Calu3 (cell line): ENCODE measurements at regions not wholly inside any gene's neighbourhood (a gene's known extent, or its start where the extent isn't known, plus 50 kb on each side); places are given as distances from the start of the nearest gene placed in this dataset.

Source experiments
- BruUV-seq: library from RNA; stranded (reverse); fragments of 400-500 nt; replicated peaks from 2 replicates; lab custom pipeline; 2021; lab: Mats Ljungman, UMichigan
- CTCF ChIA-PET: fragments of 300-600 bp; sonication (Branson Sonifier 250); formaldehyde crosslinking; loops from one replicate; lab custom pipeline; 2022; ENCODE audit warnings: antibody characterized with exemption; lab: Charles Lee
- DNase-seq: peaks from one replicate; pipeline ENCODE4 v3.0.0; 2022
- H3K27ac Mint-ChIP-seq: one replicate; pipeline ENCODE4 v1.8.0; 2022; ENCODE audit warnings: mixed read lengths; ENCODE audit not compliant: unreplicated experiment
- H3K27me3 Mint-ChIP-seq: one replicate; pipeline ENCODE4 v1.8.0; 2022; ENCODE audit warnings: mixed read lengths; ENCODE audit not compliant: unreplicated experiment
- H3K36me3 Mint-ChIP-seq: one replicate; pipeline ENCODE4 v1.8.0; 2022; ENCODE audit warnings: mild to moderate bottlenecking, moderate library complexity, mixed read lengths; ENCODE audit not compliant: insufficient read depth, unreplicated experiment
- H3K4me1 Mint-ChIP-seq: one replicate; pipeline ENCODE4 v1.8.0; 2022; ENCODE audit warnings: mild to moderate bottlenecking, low read depth, mixed read lengths; ENCODE audit not compliant: unreplicated experiment
- H3K4me3 Mint-ChIP-seq: one replicate; pipeline ENCODE4 v1.8.0; 2022; ENCODE audit warnings: mild to moderate bottlenecking, low read depth, moderate library complexity, mixed read lengths; ENCODE audit not compliant: unreplicated experiment
- H3K9me3 Mint-ChIP-seq: one replicate; pipeline ENCODE4 v1.8.0; 2022; ENCODE audit warnings: low read depth, mixed read lengths; ENCODE audit not compliant: unreplicated experiment
- CTCF ChIP-seq: fragments of 200-600 bp; IDR thresholded peaks from one replicate; pipeline ENCODE4 v1.8.0; 2022; ENCODE audit warnings: antibody characterized with exemption; ENCODE audit not compliant: unreplicated experiment
- intact Hi-C: fragments of 100-400 bp; cut with micrococcal nuclease; formaldehyde crosslinking; loops from one replicate; pipeline ENCODE4 v1.10.0; 2022; ENCODE audit not compliant: unreplicated experiment

- intact Hi-C loops, result no loop called here
- BruUV-seq, result no TSS peak
- CTCF ChIA-PET, result no interaction called here
- Mint-ChIP-seq H3K4me1 (no peaks in the 10 kb centered on the region), H3K27me3 (no peaks in the 10 kb centered on the region), H3K4me3 (no peak overlapping the region), H3K36me3 (no peaks in the 10 kb centered on the region), H3K9me3 (peaks cover 1% of the 10 kb centered on the region), H3K27ac (no peak overlapping the region)
- no peak for TF ChIP-seq CTCF
- no peak for DNase-seq
These were observed 242.1 kb downstream of the ZIC1 start for GRCh38 chr3:147651107-147651778.

DNA sequence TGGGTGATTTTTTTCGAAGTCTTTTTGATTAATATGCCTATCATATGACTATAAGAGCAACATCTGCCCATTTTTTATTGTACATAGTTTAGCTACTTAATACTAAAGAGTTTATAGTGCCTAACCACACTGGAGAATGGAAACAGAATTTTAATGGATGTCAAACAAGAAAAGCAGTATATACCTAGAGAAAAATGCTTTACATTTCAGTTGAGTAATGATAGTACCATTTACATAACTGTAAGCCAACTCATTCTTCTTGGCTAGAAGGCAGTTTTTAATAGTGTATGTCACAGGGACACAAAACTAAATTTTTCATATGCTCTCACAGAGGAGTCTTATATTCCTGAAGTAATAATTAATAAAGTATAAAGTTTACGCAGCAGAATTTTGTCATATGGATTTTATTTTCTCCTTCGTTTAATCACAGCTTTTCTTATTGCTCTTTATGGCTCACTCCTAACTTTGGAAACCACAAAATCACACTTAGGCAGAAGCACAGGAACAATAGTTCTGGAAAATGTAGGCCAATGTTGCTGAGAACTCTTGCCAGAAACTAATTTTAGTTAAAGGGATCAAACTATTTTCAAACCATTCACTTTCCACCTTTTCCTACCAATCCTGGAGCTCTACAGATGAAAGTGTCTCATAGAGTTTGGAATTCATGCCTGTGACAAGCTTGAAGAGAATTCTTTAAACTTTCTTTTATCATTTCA is 243.6 kb downstream of the ZIC1 start:
- Mint-ChIP-seq H3K4me1 (no peaks in the 10 kb centered on the region), H3K36me3 (no peaks in the 10 kb centered on the region), H3K9me3 (no peaks in the 10 kb centered on the region), H3K27me3 (no peaks in the 10 kb centered on the region), H3K4me3 (no peak overlapping the region), H3K27ac (no peak overlapping the region)
- intact Hi-C loops, result no loop called here
- BruUV-seq, result no TSS peak
- no peak for TF ChIP-seq CTCF
- CTCF ChIA-PET, result no interaction called here
- no peak for DNase-seq

GRCh38 chr3:147653367-147653923 is 244.3 kb downstream of the ZIC1 start:
- intact Hi-C loops, result no loop called here
- Mint-ChIP-seq H3K36me3 (no peaks in the 10 kb centered on the region), H3K9me3 (no peaks in the 10 kb centered on the region), H3K27ac (no peak overlapping the region), H3K4me3 (no peak overlapping the region), H3K27me3 (no peaks in the 10 kb centered on the region), H3K4me1 (no peaks in the 10 kb centered on the region)
- CTCF ChIA-PET, result no interaction called here
- no peak for TF ChIP-seq CTCF
- DNase-seq, result no peak
- BruUV-seq, result no TSS peak

- CTCF ChIA-PET, result interaction anchor here (0.5 kb wide), 1 partner anchor 13 kb away, joined by 4 read pairs; no protein-coding TSS in a partner anchor
- intact Hi-C loops, result no loop called here
- Mint-ChIP-seq H3K4me3 (no peak overlapping the region), H3K9me3 (no peaks in the 10 kb centered on the region), H3K27me3 (no peaks in the 10 kb centered on the region), H3K27ac (no peak overlapping the region), H3K4me1 (no peaks in the 10 kb centered on the region), H3K36me3 (no peaks in the 10 kb centered on the region)
- no TSS peak for BruUV-seq
- no peak for TF ChIP-seq CTCF
- DNase-seq, result no peak
These were observed 245.7 kb downstream of the ZIC1 start for GRCh38 chr3:147654827-147655226.
